ENCODE measurements at regions not wholly inside any gene's neighbourhood (a gene's known extent, or its start where the extent isn't known, plus 50 kb on each side); places are given as distances from the start of the nearest gene placed in this dataset.

- Histone ChIP-seq H3K36me3 (ENCODE audit: control insufficient read depth in 1 of 2, insufficient read depth in 2 of 2, low read depth in 1 of 2, low read length in 2 of 2) (no peaks in the 10 kb centered on the region), H3K9ac (ENCODE audit: low read length) (no peak overlapping the region), H3K4me3 (ENCODE audit: insufficient read depth in 1 of 2, low read depth in 1 of 2, low read length in 2 of 2) (no peak overlapping the region), H3K27ac (ENCODE audit: low read length, poor library complexity, severe bottlenecking) (no peak overlapping the region), H3K9me3 (ENCODE audit: control insufficient read depth, low read length) (no peaks in the 10 kb centered on the region), H3K23ac (ENCODE audit: low read length in 2 of 2) (no peak overlapping the region), H3K27me3 (ENCODE audit: control insufficient read depth in 1 of 2, insufficient read depth in 1 of 2, low read length in 2 of 2) (no peaks in the 10 kb centered on the region), H2AK5ac (ENCODE audit: low read length, severe bottlenecking) (no peak overlapping the region), H3K14ac (ENCODE audit: low read length in 2 of 2) (no peak overlapping the region), H4K8ac (ENCODE audit: low read length) (no peak overlapping the region), H2BK12ac (ENCODE audit: low read length in 2 of 2) (no peak overlapping the region), H3K18ac (ENCODE audit: low read depth in 1 of 2, low read length in 2 of 2) (no peak overlapping the region), H3K4me1 (ENCODE audit: control insufficient read depth, insufficient read depth, low read depth, low read length) (no peaks in the 10 kb centered on the region), H2BK15ac (ENCODE audit: low read depth, poor library complexity, severe bottlenecking) (no peak overlapping the region), H2BK120ac (ENCODE audit: low read depth, low read length) (no peak overlapping the region), H3K4me2 (ENCODE audit: low read length, poor library complexity, severe bottlenecking) (no peak overlapping the region), H3K79me1 (replicated peaks; ENCODE audit: low read length, poor library complexity, severe bottlenecking) (no peaks in the 10 kb centered on the region), H2AFZ (ENCODE audit: low read depth, low read length) (no peak overlapping the region), H4K91ac (ENCODE audit: low read length) (no peak overlapping the region), H2BK5ac (ENCODE audit: low read depth, low read length, poor library complexity, severe bottlenecking) (no peak overlapping the region), H3K4ac (ENCODE audit: low read depth in 1 of 2, low read length in 2 of 2) (no peak overlapping the region)
- DNase-seq, result no peak
- WGBS, result no CpG with 5 or more reads among the region's 1 CpG
Observed at GRCh38 chr1:98813738-98814309, 152.3 kb downstream of the SNX7 start.

GRCh38 chr1:98817821-98818220, 156.3 kb downstream of the SNX7 start:
- Histone ChIP-seq H3K27ac (ENCODE audit: low read length, poor library complexity, severe bottlenecking) (no peak overlapping the region), H2BK12ac (ENCODE audit: low read length in 2 of 2) (no peak overlapping the region), H3K27me3 (ENCODE audit: control insufficient read depth in 1 of 2, insufficient read depth in 1 of 2, low read length in 2 of 2) (no peaks in the 10 kb centered on the region), H4K8ac (ENCODE audit: low read length) (no peak overlapping the region), H3K79me1 (replicated peaks; ENCODE audit: low read length, poor library complexity, severe bottlenecking) (no peaks in the 10 kb centered on the region), H3K36me3 (ENCODE audit: control insufficient read depth in 1 of 2, insufficient read depth in 2 of 2, low read depth in 1 of 2, low read length in 2 of 2) (no peaks in the 10 kb centered on the region), H3K4me3 (ENCODE audit: insufficient read depth in 1 of 2, low read depth in 1 of 2, low read length in 2 of 2) (no peak overlapping the region), H3K14ac (ENCODE audit: low read length in 2 of 2) (no peak overlapping the region), H2BK15ac (ENCODE audit: low read depth, poor library complexity, severe bottlenecking) (no peak overlapping the region), H3K18ac (ENCODE audit: low read depth in 1 of 2, low read length in 2 of 2) (no peak overlapping the region), H3K9me3 (ENCODE audit: control insufficient read depth, low read length) (no peaks in the 10 kb centered on the region), H3K4me2 (ENCODE audit: low read length, poor library complexity, severe bottlenecking) (no peak overlapping the region), H2BK120ac (ENCODE audit: low read depth, low read length) (no peak overlapping the region), H3K23ac (ENCODE audit: low read length in 2 of 2) (no peak overlapping the region), H3K4me1 (ENCODE audit: control insufficient read depth, insufficient read depth, low read depth, low read length) (no peaks in the 10 kb centered on the region), H2BK5ac (ENCODE audit: low read depth, low read length, poor library complexity, severe bottlenecking) (no peak overlapping the region), H4K91ac (ENCODE audit: low read length) (no peak overlapping the region), H3K4ac (ENCODE audit: low read depth in 1 of 2, low read length in 2 of 2) (no peak overlapping the region), H2AK5ac (ENCODE audit: low read length, severe bottlenecking) (no peak overlapping the region), H3K9ac (ENCODE audit: low read length) (no peak overlapping the region), H2AFZ (ENCODE audit: low read depth, low read length) (no peak overlapping the region)
- no peak for DNase-seq
- 98% methylated on average over 4 of the region's 4 CpGs for WGBS

GRCh38 chr1:98821379-98821778, 159.9 kb downstream of the SNX7 start:
- Histone ChIP-seq H3K4ac (ENCODE audit: low read depth in 1 of 2, low read length in 2 of 2) (no peak overlapping the region), H3K27ac (ENCODE audit: low read length, poor library complexity, severe bottlenecking) (no peak overlapping the region), H3K9me3 (ENCODE audit: control insufficient read depth, low read length) (no peaks in the 10 kb centered on the region), H2BK15ac (ENCODE audit: low read depth, poor library complexity, severe bottlenecking) (no peak overlapping the region), H3K14ac (ENCODE audit: low read length in 2 of 2) (no peak overlapping the region), H3K4me1 (ENCODE audit: control insufficient read depth, insufficient read depth, low read depth, low read length) (no peaks in the 10 kb centered on the region), H3K27me3 (ENCODE audit: control insufficient read depth in 1 of 2, insufficient read depth in 1 of 2, low read length in 2 of 2) (no peaks in the 10 kb centered on the region), H4K8ac (ENCODE audit: low read length) (no peak overlapping the region), H4K91ac (ENCODE audit: low read length) (no peak overlapping the region), H2AFZ (ENCODE audit: low read depth, low read length) (no peak overlapping the region), H2BK12ac (ENCODE audit: low read length in 2 of 2) (no peak overlapping the region), H3K79me1 (replicated peaks; ENCODE audit: low read length, poor library complexity, severe bottlenecking) (no peaks in the 10 kb centered on the region), H2BK5ac (ENCODE audit: low read depth, low read length, poor library complexity, severe bottlenecking) (no peak overlapping the region), H2BK120ac (ENCODE audit: low read depth, low read length) (no peak overlapping the region), H2AK5ac (ENCODE audit: low read length, severe bottlenecking) (no peak overlapping the region), H3K23ac (ENCODE audit: low read length in 2 of 2) (no peak overlapping the region), H3K18ac (ENCODE audit: low read depth in 1 of 2, low read length in 2 of 2) (no peak overlapping the region), H3K9ac (ENCODE audit: low read length) (no peak overlapping the region), H3K4me2 (ENCODE audit: low read length, poor library complexity, severe bottlenecking) (no peak overlapping the region), H3K36me3 (ENCODE audit: control insufficient read depth in 1 of 2, insufficient read depth in 2 of 2, low read depth in 1 of 2, low read length in 2 of 2) (no peaks in the 10 kb centered on the region), H3K4me3 (ENCODE audit: insufficient read depth in 1 of 2, low read depth in 1 of 2, low read length in 2 of 2) (no peak overlapping the region)
- no peak for DNase-seq
- WGBS, result 90% methylated on average over 1 of the region's 1 CpG

- no peak overlapping the region for H3K4ac ChIP-seq (ENCODE audit: low read depth in 1 of 2, low read length in 2 of 2)
- no peaks in the 10 kb centered on the region for H3K79me1 ChIP-seq (replicated peaks; ENCODE audit: low read length, poor library complexity, severe bottlenecking)
- H2AFZ ChIP-seq (ENCODE audit: low read depth, low read length), result no peak overlapping the region
- H3K4me2 ChIP-seq (ENCODE audit: low read length, poor library complexity, severe bottlenecking), result no peak overlapping the region
- DNase-seq, result no peak
- H3K27ac ChIP-seq (ENCODE audit: low read length, poor library complexity, severe bottlenecking), result no peak overlapping the region
- WGBS, result 98% methylated on average over 2 of the region's 3 CpGs
- H3K4me3 ChIP-seq (ENCODE audit: insufficient read depth in 1 of 2, low read depth in 1 of 2, low read length in 2 of 2), result no peak overlapping the region
- no peak overlapping the region for H4K8ac ChIP-seq (ENCODE audit: low read length)
- H2AK5ac ChIP-seq (ENCODE audit: low read length, severe bottlenecking), result no peak overlapping the region
- H2BK12ac ChIP-seq (ENCODE audit: low read length in 2 of 2), result no peak overlapping the region
- no peak overlapping the region for H2BK5ac ChIP-seq (ENCODE audit: low read depth, low read length, poor library complexity, severe bottlenecking)
- no peaks in the 10 kb centered on the region for H3K9me3 ChIP-seq (ENCODE audit: control insufficient read depth, low read length)
- no peak overlapping the region for H3K23ac ChIP-seq (ENCODE audit: low read length in 2 of 2)
- H3K9ac ChIP-seq (ENCODE audit: low read length), result no peak overlapping the region
- no peak overlapping the region for H3K14ac ChIP-seq (ENCODE audit: low read length in 2 of 2)
- H2BK120ac ChIP-seq (ENCODE audit: low read depth, low read length), result no peak overlapping the region
- no peaks in the 10 kb centered on the region for H3K36me3 ChIP-seq (ENCODE audit: control insufficient read depth in 1 of 2, insufficient read depth in 2 of 2, low read depth in 1 of 2, low read length in 2 of 2)
- no peaks in the 10 kb centered on the region for H3K4me1 ChIP-seq (ENCODE audit: control insufficient read depth, insufficient read depth, low read depth, low read length)
- H4K91ac ChIP-seq (ENCODE audit: low read length), result no peak overlapping the region
- no peaks in the 10 kb centered on the region for H3K27me3 ChIP-seq (ENCODE audit: control insufficient read depth in 1 of 2, insufficient read depth in 1 of 2, low read length in 2 of 2)
- H2BK15ac ChIP-seq (ENCODE audit: low read depth, poor library complexity, severe bottlenecking), result no peak overlapping the region
- no peak overlapping the region for H3K18ac ChIP-seq (ENCODE audit: low read depth in 1 of 2, low read length in 2 of 2)
Observed at GRCh38 chr1:98824736-98825135, 163.2 kb downstream of the SNX7 start.

Data from mesenchymal stem cell (in vitro differentiated cells and primary cell).